Stomach (tissue), 4 donors: ENCODE measurements at regions not wholly inside any gene's neighbourhood (a gene's known extent, or its start where the extent isn't known, plus 50 kb on each side); places are given as distances from the start of the nearest gene placed in this dataset.

Experiments
- EP300 ChIP-seq: sonication (generic); formaldehyde crosslinking; IDR thresholded peaks from one replicate; pipeline ENCODE4 v1.6.1; 2017; ENCODE audit warnings: antibody characterized with exemption
- POLR2A ChIP-seq, 4 donors: fragments of 450-650 bp; IDR thresholded peaks; one replicate each; pipeline ENCODE4 v1.6.1; 2016; ENCODE audit warnings: antibody characterized with exemption in 4 of 4, control low read depth in 2 of 4, mild to moderate bottlenecking in 1 of 4, moderate library complexity in 1 of 4
- POLR2AphosphoS5 ChIP-seq, 3 donors: sonication (generic); formaldehyde crosslinking; IDR thresholded peaks; one replicate each; pipeline ENCODE4 v1.6.1; 2016; ENCODE audit warnings: antibody characterized with exemption in 3 of 3
- TF ChIP-seq, protein P1 (sequence below), 7 experiments: fragments of 450-650 bp in 4 of 7; fragments of 200-600 bp in 3 of 7; sonication (generic) in 3 of 7; IDR thresholded peaks; one replicate each; pipeline ENCODE4 v1.5.1; 2016 to 2019; ENCODE audit warnings: antibody characterized with exemption in 7 of 7, control low read depth in 2 of 7, mild to moderate bottlenecking in 1 of 7

DNA sequence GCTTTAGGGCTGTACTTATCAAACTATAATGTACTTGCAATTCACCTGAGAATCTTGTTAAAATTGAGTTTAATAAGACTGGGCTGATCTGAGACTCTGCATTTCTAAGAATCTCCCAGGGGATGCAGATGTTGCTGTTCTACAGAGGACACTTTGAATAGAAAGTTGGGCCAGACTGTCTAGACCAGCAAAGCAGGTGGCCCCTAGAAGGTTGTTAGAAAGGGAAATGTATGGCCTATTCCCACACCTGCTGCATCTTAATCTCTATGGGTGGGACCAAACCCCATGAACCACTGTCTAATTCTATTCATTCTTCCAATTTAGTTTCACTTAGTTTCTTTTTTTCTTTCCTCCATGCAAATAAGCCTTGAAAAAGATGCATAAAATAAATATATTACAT, 413.2 kb upstream of the TECRL start:
- TF ChIP-seq POLR2AphosphoS5 (IDR thresholded peaks at IDR 0.05), result no peak
- TF ChIP-seq, protein P1, sequence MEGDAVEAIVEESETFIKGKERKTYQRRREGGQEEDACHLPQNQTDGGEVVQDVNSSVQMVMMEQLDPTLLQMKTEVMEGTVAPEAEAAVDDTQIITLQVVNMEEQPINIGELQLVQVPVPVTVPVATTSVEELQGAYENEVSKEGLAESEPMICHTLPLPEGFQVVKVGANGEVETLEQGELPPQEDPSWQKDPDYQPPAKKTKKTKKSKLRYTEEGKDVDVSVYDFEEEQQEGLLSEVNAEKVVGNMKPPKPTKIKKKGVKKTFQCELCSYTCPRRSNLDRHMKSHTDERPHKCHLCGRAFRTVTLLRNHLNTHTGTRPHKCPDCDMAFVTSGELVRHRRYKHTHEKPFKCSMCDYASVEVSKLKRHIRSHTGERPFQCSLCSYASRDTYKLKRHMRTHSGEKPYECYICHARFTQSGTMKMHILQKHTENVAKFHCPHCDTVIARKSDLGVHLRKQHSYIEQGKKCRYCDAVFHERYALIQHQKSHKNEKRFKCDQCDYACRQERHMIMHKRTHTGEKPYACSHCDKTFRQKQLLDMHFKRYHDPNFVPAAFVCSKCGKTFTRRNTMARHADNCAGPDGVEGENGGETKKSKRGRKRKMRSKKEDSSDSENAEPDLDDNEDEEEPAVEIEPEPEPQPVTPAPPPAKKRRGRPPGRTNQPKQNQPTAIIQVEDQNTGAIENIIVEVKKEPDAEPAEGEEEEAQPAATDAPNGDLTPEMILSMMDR (IDR thresholded peaks at IDR 0.05), result no peak
- no peak for TF ChIP-seq POLR2A (IDR thresholded peaks at IDR 0.05)
- no peak for TF ChIP-seq EP300
